OCI-LY7 (cell line): ENCODE measurements at regions not wholly inside any gene's neighbourhood (a gene's known extent, or its start where the extent isn't known, plus 50 kb on each side); places are given as distances from the start of the nearest gene placed in this dataset.

Experiments
- CTCF ChIP-seq: fragments of 200-600 bp; sonication (generic); conservative IDR thresholded peaks from 2 replicates; pipeline ENCODE4 v1.5.1; 2014; ENCODE audit warnings: mild to moderate bottlenecking, antibody characterized with exemption, low read length, moderate library complexity, mixed read lengths
- EZH2phosphoT487 ChIP-seq: fragments of 200-600 bp; sonication (generic); IDR thresholded peaks from 2 replicates; pipeline ENCODE4 v1.6.1; 2018; ENCODE audit warnings: low read depth, borderline replicate concordance, mild to moderate bottlenecking, mixed run types, antibody characterized with exemption, low read length, moderate library complexity, mixed read lengths

- TF ChIP-seq CTCF (no peak), EZH2phosphoT487 (no peak)
These were observed 590.9 kb upstream of the GNPDA2 start for GRCh38 chr4:45317276-45317675.
